Liver (tissue), 8 donors: ENCODE measurements at regions not wholly inside any gene's neighbourhood (a gene's known extent, or its start where the extent isn't known, plus 50 kb on each side); places are given as distances from the start of the nearest gene placed in this dataset.

Experiments
- DNase-seq: peaks from one replicate; pipeline ENCODE4 v3.0.0-alpha.2; 2017; ENCODE audit warnings: low spot score
- H3K27ac ChIP-seq, 2 donors: one replicate each; pipeline ENCODE4 v1.7.0; 2013; ENCODE audit warnings: inconsistent platforms in 2 of 2, low read length in 2 of 2, control low read depth in 1 of 2, low read depth in 1 of 2, mild to moderate bottlenecking in 1 of 2
- H3K27me3 ChIP-seq, 4 donors: one replicate each; pipeline versions ENCODE4 v1.6.1 to v1.7.0; 2013; ENCODE audit warnings: low read length in 3 of 4, inconsistent platforms in 1 of 4, mild to moderate bottlenecking in 1 of 4, moderate library complexity in 1 of 4; ENCODE audit not compliant: control insufficient read depth in 4 of 4, insufficient read depth in 4 of 4
- H3K36me3 ChIP-seq, 4 donors: one replicate each; pipeline versions ENCODE4 v1.6.1 to v1.7.0; 2013; ENCODE audit warnings: low read length in 3 of 4, mild to moderate bottlenecking in 3 of 4, low read depth in 1 of 4, moderate library complexity in 1 of 4; ENCODE audit not compliant: control insufficient read depth in 4 of 4, insufficient read depth in 3 of 4
- H3K4me1 ChIP-seq, 4 donors: one replicate each; pipeline versions ENCODE4 v1.6.1 to v1.7.0; 2013; ENCODE audit warnings: low read length in 3 of 4, mild to moderate bottlenecking in 3 of 4, moderate library complexity in 1 of 4; ENCODE audit not compliant: control insufficient read depth in 4 of 4, insufficient read depth in 4 of 4
- H3K4me3 ChIP-seq, 3 donors: one replicate each; pipeline versions ENCODE4 v1.6.1 to v1.7.0; 2013; ENCODE audit warnings: low read length in 3 of 3, control low read depth in 1 of 3, low read depth in 1 of 3, mild to moderate bottlenecking in 1 of 3
- H3K9ac ChIP-seq, 2 donors: one replicate each; pipeline ENCODE4 v1.7.0; 2013; ENCODE audit warnings: low read length in 2 of 2, mild to moderate bottlenecking in 2 of 2, moderate library complexity in 2 of 2, control low read depth in 1 of 2, low read depth in 1 of 2
- H3K9me3 ChIP-seq, 4 donors: one replicate each; pipeline versions ENCODE4 v1.6.1 to v1.7.0; 2013; ENCODE audit warnings: low read length in 3 of 4; ENCODE audit not compliant: control insufficient read depth in 4 of 4
- ATF3 ChIP-seq: IDR thresholded peaks from 2 replicates; pipeline ENCODE4 v1.6.1; 2016; ENCODE audit warnings: antibody characterized with exemption
- CTCF ChIP-seq: fragments of 150-350 bp; IDR thresholded peaks from 2 replicates; pipeline ENCODE4 v1.5.1; 2017; ENCODE audit warnings: improper control_type of control experiment, low read depth, low read length; ENCODE audit not compliant: missing input control
- EGR1 ChIP-seq, 2 donors: IDR thresholded peaks; 2 replicates each; pipeline ENCODE4 v1.6.1; 2016 to 2018; ENCODE audit warnings: antibody characterized with exemption in 2 of 2, low read depth in 2 of 2
- FOXA1 ChIP-seq: IDR thresholded peaks from 2 replicates; pipeline ENCODE4 v1.6.1; 2016; ENCODE audit warnings: antibody characterized with exemption
- FOXA2 ChIP-seq: IDR thresholded peaks from 2 replicates; pipeline ENCODE4 v1.6.1; 2016; ENCODE audit warnings: antibody characterized with exemption
- GABPA ChIP-seq, 2 donors: IDR thresholded peaks in 1 of 2; conservative IDR thresholded peaks in 1 of 2; 2 replicates each; pipeline ENCODE4 v1.6.1; 2016; ENCODE audit warnings: antibody characterized with exemption in 2 of 2, mild to moderate bottlenecking in 1 of 2, moderate library complexity in 1 of 2
- HNF4A ChIP-seq, 2 donors: conservative IDR thresholded peaks; 2 replicates each; pipeline ENCODE4 v1.6.1; 2016; ENCODE audit warnings: antibody characterized with exemption in 2 of 2, mild to moderate bottlenecking in 2 of 2
- HNF4G ChIP-seq: IDR thresholded peaks from 2 replicates; pipeline ENCODE4 v1.6.1; 2016; ENCODE audit warnings: antibody characterized with exemption
- JUND ChIP-seq, 2 donors: IDR thresholded peaks; 2 replicates each; pipeline ENCODE4 v1.6.1; 2016; ENCODE audit warnings: antibody characterized with exemption in 2 of 2
- MAX ChIP-seq: IDR thresholded peaks from 2 replicates; pipeline ENCODE4 v1.6.1; 2016; ENCODE audit warnings: antibody characterized with exemption
- NR2F2 ChIP-seq: IDR thresholded peaks from 2 replicates; pipeline ENCODE4 v1.6.1; 2016; ENCODE audit warnings: antibody characterized with exemption
- REST ChIP-seq: IDR thresholded peaks from 2 replicates; pipeline ENCODE4 v1.6.1; 2016; ENCODE audit warnings: antibody characterized with exemption, mild to moderate bottlenecking
- RXRA ChIP-seq, 2 donors: IDR thresholded peaks; 2 replicates each; pipeline ENCODE4 v1.6.1; 2017 to 2018; ENCODE audit warnings: antibody characterized with exemption in 2 of 2, mild to moderate bottlenecking in 1 of 2
- TAF1 ChIP-seq: conservative IDR thresholded peaks from 2 replicates; pipeline ENCODE4 v1.6.1; 2016; ENCODE audit warnings: antibody characterized with exemption, mild to moderate bottlenecking
- YY1 ChIP-seq: IDR thresholded peaks from 2 replicates; pipeline ENCODE4 v1.6.1; 2016; ENCODE audit warnings: antibody characterized with exemption, mild to moderate bottlenecking
- ZBTB33 ChIP-seq: IDR thresholded peaks from 2 replicates; pipeline ENCODE4 v1.6.1; 2016; ENCODE audit warnings: antibody characterized with exemption
- WGBS: extraction: QIAGEN DNeasy Blood & Tissue Kit; methylation state at CpG from one replicate; pipeline ENCODE4 v1.1.7; 2013; 5-methylcytosine and 5-hydroxymethylcytosine counted together
- donor health status: healthy.
- donor health status: healthy.
- donor health status: healthy.
- donor health status: healthy.
- donor health status: healthy.

- Histone ChIP-seq H3K27me3 (peaks cover 0 to 3% (median 0%) of the 10 kb centered on the region in 4 donors), H3K27ac (no peak overlapping the region), H3K36me3 (no peaks in the 10 kb centered on the region), H3K9ac (no peak overlapping the region), H3K9me3 (no peaks in the 10 kb centered on the region), H3K4me3 (no peak overlapping the region), H3K4me1 (no peaks in the 10 kb centered on the region)
- DNase-seq = no peak
- 94% methylated on average over 1 of the region's 1 CpG for WGBS
- TF ChIP-seq MAX = no peak
- no peak for TF ChIP-seq RXRA (IDR thresholded peaks at IDR 0.05)
- no peak for TF ChIP-seq YY1
These were observed 253.4 kb downstream of the WDR11 start for GRCh38 chr10:121104476-121105111.

GRCh38 chr10:121106611-121107010 lies 255.4 kb downstream of the WDR11 start:
- Histone ChIP-seq H3K9me3 (peaks cover 0 to 3% (median 0%) of the 10 kb centered on the region in 4 donors), H3K27me3 (peaks cover 0 to 3% (median 0%) of the 10 kb centered on the region in 4 donors), H3K27ac (no peak overlapping the region), H3K36me3 (no peaks in the 10 kb centered on the region), H3K4me3 (no peak overlapping the region), H3K9ac (no peak overlapping the region), H3K4me1 (no peaks in the 10 kb centered on the region)
- no peak for DNase-seq
- TF ChIP-seq JUND (IDR thresholded peaks at IDR 0.05) (no peak), CTCF (no peak), EGR1 (IDR thresholded peaks at IDR 0.05; ENCODE audit: low read depth in 2 of 2) (no peak), NR2F2 (no peak), MAX (no peak), RXRA (IDR thresholded peaks at IDR 0.05) (no peak), REST (no peak), ZBTB33 (no peak), YY1 (no peak), HNF4G (no peak), GABPA (IDR thresholded peaks at IDR 0.05 in 1 of 2, conservative IDR thresholded peaks at IDR 0.05 in 1 of 2) (no peak), ATF3 (no peak), FOXA2 (no peak), FOXA1 (no peak), TAF1 (no peak), HNF4A (conservative IDR thresholded peaks at IDR 0.05) (no peak)
- WGBS = 80% methylated on average over 4 of the region's 4 CpGs
